NB4 (cell line): ENCODE measurements at regions not wholly inside any gene's neighbourhood (a gene's known extent, or its start where the extent isn't known, plus 50 kb on each side); places are given as distances from the start of the nearest gene placed in this dataset.

Source experiments
- DNase-seq: peaks from one replicate; pipeline ENCODE4 v3.0.0; 2010; ENCODE audit warnings: low read depth
- H3K4me3 ChIP-seq: one replicate; pipeline ENCODE4 v1.5.1; 2011; ENCODE audit warnings: mild to moderate bottlenecking, low read depth, low read length, moderate library complexity
- CTCF ChIP-seq: IDR thresholded peaks from one replicate; pipeline ENCODE4 v1.5.1; 2012; ENCODE audit warnings: low read depth, low read length
- MAX ChIP-seq: IDR thresholded peaks from 2 replicates; pipeline ENCODE4 v1.6.1; 2011; ENCODE audit warnings: low read depth, low read length
- MYC ChIP-seq: IDR thresholded peaks from 2 replicates; pipeline ENCODE4 v1.6.1; 2011; ENCODE audit warnings: low read depth, low read length
- POLR2A ChIP-seq: IDR thresholded peaks from 2 replicates; pipeline ENCODE4 v1.6.1; 2011; ENCODE audit warnings: mild to moderate bottlenecking; ENCODE audit not compliant: insufficient read length; ENCODE audit errors: extremely low read depth

- TF ChIP-seq CTCF (no peak), POLR2A (no peak), MAX (no peak), MYC (no peak)
- no peak overlapping the region for H3K4me3 ChIP-seq
- DNase-seq: no peak
Measured at GRCh38 chr14:22383515-22384166, 205.4 kb downstream of the DAD1 start.

GRCh38 chr14:22382955-22383354, 206.1 kb downstream of the DAD1 start:
- H3K4me3 ChIP-seq: no peak overlapping the region
- TF ChIP-seq CTCF (no peak), POLR2A (no peak), MYC (no peak)
- DNase-seq: no peak

GRCh38 chr14:22382395-22382794, 206.6 kb downstream of the DAD1 start:
- TF ChIP-seq MAX (no peak), MYC (no peak), CTCF (no peak)
- no peak for DNase-seq
- H3K4me3 ChIP-seq: no peak overlapping the region

- no peak for DNase-seq
- H3K4me3 ChIP-seq: no peak overlapping the region
- TF ChIP-seq CTCF: no peak
- no peak for TF ChIP-seq MAX
- TF ChIP-seq POLR2A: no peak
- no peak for TF ChIP-seq MYC
Measured at GRCh38 chr14:22381766-22382165, 207.3 kb downstream of the DAD1 start.

GRCh38 chr14:22381408-22381760, 207.6 kb downstream of the DAD1 start:
- no peak for DNase-seq
- H3K4me3 ChIP-seq: no peak overlapping the region

GRCh38 chr14:22380571-22381407, 208.2 kb downstream of the DAD1 start:
- TF ChIP-seq MAX (no peak), MYC (no peak), POLR2A (no peak), CTCF (no peak)
- H3K4me3 ChIP-seq: no peak overlapping the region
- DNase-seq: no peak

More at GRCh38 chr14:22381408-22381760, 207.6 kb downstream of the DAD1 start:
- no peak for TF ChIP-seq MAX
- no peak for TF ChIP-seq MYC
